AG09319 (cell line): ENCODE measurements at regions not wholly inside any gene's neighbourhood (a gene's known extent, or its start where the extent isn't known, plus 50 kb on each side); places are given as distances from the start of the nearest gene placed in this dataset.

Source experiments
- DNase-seq: peaks from one replicate; pipeline ENCODE4 v3.0.0-alpha.2; 2010; ENCODE audit warnings: low read depth; ENCODE audit errors: extremely low read depth
- CTCF ChIP-seq: IDR thresholded peaks from 2 replicates; pipeline ENCODE4 v1.5.1; 2011; ENCODE audit warnings: low read depth, mild to moderate bottlenecking, inconsistent platforms, low read length, moderate library complexity

DNA sequence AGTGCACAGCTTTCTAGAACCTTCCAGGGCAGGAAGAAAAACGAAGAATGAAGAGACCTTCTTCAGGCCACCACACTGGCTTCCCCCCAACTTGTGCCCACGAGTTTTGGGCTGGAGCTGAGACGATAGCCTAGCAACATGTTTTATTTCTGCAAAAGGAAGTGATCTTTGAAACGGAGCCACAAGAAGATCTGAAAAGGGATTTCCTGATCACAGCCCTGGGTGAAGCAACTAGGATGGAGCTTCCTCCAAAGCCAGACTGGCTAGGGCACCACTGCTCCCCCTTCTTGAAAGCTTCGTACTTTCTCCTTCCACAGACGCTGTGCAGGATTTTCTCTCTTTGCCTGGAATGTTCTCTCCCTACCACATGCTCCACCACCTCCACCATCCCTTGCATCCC lies 418.3 kb downstream of the MED13L start:
- no peak for TF ChIP-seq CTCF
- no peak for DNase-seq

DNA sequence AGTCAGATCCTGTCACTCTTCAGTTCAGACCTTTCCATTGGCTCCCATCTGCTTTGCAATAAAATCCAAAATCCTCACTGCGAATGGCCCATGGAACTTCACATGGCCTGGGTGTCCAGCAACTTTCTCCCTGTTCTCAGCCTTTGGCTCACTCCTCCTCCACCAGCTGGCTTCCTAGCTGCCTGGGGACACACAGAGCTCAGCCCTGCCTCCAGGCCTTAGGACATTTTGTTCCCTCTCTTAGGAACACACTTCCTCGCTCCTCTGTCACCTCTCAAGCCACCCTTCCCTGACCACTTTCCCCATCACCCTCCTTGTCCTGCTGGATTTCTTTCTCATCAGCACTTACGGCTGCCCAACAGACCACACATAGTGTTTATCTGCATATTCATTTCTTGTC lies 419.6 kb downstream of the MED13L start:
- no peak for DNase-seq
- TF ChIP-seq CTCF = no peak

- TF ChIP-seq CTCF = peak; percentile 2; the same call in 1 of the 2 replicates
- DNase-seq = no peak
Measured at GRCh38 chr12:115857160-115857920, 420.2 kb downstream of the MED13L start.

- TF ChIP-seq CTCF = no peak
- DNase-seq = no peak
Measured at GRCh38 chr12:115852054-115852453, 425.4 kb downstream of the MED13L start.

- no peak for DNase-seq
Measured at GRCh38 chr12:115850957-115851356, 426.5 kb downstream of the MED13L start.

DNA sequence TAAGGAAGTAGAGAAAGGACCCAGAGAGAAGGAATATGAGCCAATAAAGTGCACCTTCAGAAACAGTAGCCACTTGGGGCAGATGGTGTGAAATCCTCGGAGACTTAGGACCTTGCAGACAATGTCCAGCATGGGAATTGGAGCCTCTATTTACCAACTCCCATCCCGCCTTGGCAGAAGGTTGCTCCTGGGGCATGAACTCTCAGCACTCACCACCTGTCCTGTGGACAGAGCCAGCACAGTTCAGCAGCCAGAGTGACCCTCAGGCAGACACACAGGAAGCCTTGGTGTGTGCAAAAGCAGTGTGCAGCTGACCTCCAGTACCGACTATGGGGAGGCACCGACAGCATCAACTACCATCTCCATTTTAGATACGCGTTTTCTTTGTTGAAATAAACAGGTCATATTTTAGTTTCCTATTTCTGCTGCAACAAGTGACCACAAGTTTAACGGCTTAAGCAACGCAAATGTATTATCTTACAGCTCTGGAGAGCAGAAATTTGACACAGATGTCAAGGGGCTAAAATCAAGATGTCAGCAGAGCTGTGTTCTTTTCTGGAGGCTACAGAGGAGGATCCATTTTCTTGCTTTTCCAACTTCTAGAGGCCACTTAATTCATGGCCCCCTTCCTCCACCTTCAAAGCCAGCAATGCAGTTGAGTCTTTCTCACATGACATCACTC lies 428.1 kb downstream of the MED13L start:
- TF ChIP-seq CTCF = no peak
- no peak for DNase-seq

More at GRCh38 chr12:115850957-115851356, 426.5 kb downstream of the MED13L start:
- no peak for TF ChIP-seq CTCF

DNA sequence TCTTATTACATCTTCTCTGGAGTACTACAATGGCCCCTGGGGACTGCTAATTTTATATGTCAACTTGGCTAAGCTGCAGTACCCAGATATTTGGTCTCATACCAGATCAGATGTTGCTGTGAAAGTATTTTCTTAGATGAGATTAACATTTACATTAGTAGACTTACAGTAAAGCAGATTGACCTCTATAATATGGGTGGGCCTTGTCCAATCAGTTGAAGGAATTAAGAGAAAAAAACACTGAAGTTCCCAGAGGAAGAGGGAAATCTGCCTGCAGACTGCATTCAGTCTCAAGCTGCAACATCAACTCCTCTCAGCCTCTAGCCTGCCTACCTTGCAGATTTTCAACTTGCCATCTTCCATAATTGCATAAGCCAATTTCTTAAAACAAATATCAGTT lies 430.1 kb downstream of the MED13L start:
- TF ChIP-seq CTCF = no peak

More for the DNA sequence above, 430.1 kb downstream of the MED13L start:
- no peak for DNase-seq
